DMS 273 (cell line): ENCODE measurements at regions not wholly inside any gene's neighbourhood (a gene's known extent, or its start where the extent isn't known, plus 50 kb on each side); places are given as distances from the start of the nearest gene placed in this dataset.
A peak's percentile ranks its signal among the peaks of the same experiment; 100 is the strongest.
"Not testable (repeated sequence)": the region's sequence is repeated elsewhere in the genome, so short reads cannot be mapped to it uniquely, and the experiment has no call there.

ENCODE experiments used
- DNase-seq: peaks from one replicate; lab custom pipeline; 2025; ENCODE audit not compliant: unreplicated experiment; lab: John Stamatoyannopoulos, UW

GRCh38 chrX:140074851-140075250 lies 109.5 kb upstream of the CXorf66 start:
- DNase-seq: not testable (repeated sequence)

GRCh38 chrX:140071037-140071436 lies 105.7 kb upstream of the CXorf66 start:
- no peak for DNase-seq

- no peak for DNase-seq
Measured at GRCh38 chrX:140065961-140066662, 100.8 kb upstream of the CXorf66 start.

DNA sequence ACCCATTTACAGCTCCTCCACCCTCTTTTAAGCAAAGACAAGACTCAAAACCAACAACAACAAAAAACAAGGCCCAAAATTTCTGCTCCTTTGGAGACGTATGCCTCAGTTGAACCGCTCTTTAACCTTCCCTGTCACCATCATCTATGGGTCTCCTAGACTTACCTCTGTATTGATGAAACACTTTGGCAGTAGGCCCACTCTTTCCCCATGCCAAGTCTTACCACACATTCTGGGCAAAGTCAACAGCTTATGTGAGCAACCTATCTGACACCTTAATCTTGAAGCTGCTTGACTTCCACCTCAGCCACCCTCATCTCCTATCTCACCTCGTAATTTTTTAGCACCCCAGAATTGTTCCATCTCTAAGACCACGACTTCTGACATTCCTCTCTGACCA lies 99.7 kb upstream of the CXorf66 start:
- no peak for DNase-seq

- DNase-seq: peak; percentile 89
Measured at GRCh38 chrX:140057001-140057411, 91.7 kb upstream of the CXorf66 start.

DNA sequence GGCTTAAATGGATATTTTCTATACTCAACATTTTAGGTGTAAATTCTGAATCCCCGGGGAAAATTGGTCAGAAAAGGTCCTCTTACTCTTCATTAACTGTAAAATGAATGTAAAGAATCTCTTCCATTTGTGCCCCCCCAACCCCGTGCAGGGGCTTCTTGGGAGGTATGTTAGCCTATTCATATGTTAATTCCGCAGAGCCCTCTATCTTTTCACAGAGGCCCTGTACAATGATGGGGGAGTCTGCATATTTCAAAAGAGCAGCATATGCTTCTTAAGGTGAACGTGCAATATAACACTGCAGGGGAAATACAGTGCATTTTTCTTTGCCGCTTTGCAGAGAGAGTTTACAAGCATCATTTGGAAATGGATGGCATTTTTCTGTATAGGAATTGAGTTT lies 88.5 kb upstream of the CXorf66 start:
- no peak for DNase-seq

DNA sequence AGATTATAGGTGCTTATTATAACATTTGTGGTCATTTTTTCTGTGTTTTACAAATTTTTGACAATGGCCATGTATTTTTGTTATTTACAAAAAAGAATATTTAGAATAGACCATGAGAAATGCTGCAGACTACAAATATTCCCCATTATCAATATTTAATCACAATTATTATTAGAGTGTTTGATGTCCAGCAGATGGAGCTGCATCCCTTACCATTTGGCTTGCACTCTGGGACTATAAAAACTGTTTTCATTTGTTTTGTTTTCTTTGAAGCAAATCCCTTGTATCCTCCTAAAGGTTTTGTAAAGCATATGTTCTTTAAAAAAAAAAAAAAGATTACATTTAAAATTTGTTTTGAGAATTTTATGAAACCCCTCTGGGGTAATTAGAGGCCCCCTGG lies 85.6 kb upstream of the CXorf66 start:
- DNase-seq: peak; percentile 35

GRCh38 chrX:140040386-140040785 lies 75.1 kb upstream of the CXorf66 start:
- DNase-seq: no peak

DNA sequence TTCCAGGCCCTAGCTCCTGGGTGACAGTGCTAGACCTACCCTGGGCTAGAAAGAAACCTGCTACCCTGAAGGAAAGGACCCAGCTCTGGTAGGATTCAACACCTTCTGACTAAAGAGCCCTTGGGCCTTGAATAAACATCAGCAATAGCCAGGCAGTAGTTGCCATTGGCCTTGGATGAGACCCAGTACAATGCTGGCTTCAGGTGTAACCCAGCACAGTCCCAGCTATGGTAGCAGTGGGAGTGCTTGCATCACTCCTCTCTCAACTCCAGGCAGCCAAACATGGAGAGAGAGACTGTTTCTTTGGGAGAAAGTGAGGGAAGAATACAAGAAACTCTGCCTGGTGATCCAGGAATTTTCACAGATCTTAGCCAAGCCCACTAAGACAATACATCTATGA lies 73.5 kb upstream of the CXorf66 start:
- DNase-seq: no peak

GRCh38 chrX:140034916-140035315 lies 69.6 kb upstream of the CXorf66 start:
- DNase-seq: peak; percentile 40

DNA sequence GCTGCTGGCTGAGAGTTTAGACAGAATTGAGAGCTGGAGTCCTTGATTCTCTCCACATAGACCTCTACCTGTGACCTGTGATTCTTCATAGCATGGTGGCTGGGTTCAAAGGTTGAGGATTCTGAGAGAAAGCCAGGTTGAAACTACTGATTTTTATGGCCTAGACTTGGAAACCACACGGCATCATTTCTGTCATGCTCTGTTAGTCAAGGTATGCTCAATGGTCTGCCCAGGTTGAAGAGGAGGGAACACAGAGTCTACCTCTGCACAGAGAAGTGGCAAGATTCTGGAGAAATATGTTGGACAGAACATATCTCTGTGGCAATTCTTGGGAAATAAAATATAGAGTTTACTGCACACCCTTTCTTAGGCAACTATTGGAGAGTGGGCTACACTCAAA lies 57.2 kb upstream of the CXorf66 start:
- no peak for DNase-seq

- not testable (repeated sequence) for DNase-seq
Measured at GRCh38 chrX:140019134-140019533, 53.8 kb upstream of the CXorf66 start.
